SK-N-SH (cell line): ENCODE measurements at regions not wholly inside any gene's neighbourhood (a gene's known extent, or its start where the extent isn't known, plus 50 kb on each side); places are given as distances from the start of the nearest gene placed in this dataset.

ENCODE experiments used
- CTCF ChIA-PET: fragments of 300-600, 350-600 bp; formaldehyde crosslinking; extraction: SDS; loops from one replicate; lab custom pipeline; 2021; lab: Yijun Ruan, JAX
- POLR2A ChIA-PET: fragments of 350-600 bp; sonication (Branson Sonifier 250); formaldehyde crosslinking; extraction: SDS; loops from one replicate; lab custom pipeline; 2020; ENCODE audit warnings: antibody characterized with exemption, inconsistent platforms; lab: Yijun Ruan, JAX
- DNase-seq: peaks from one replicate; pipeline ENCODE4 v3.0.0; 2012
- H2AFZ ChIP-seq: fragments of 200-600 bp; sonication (generic); 2 replicates; pipeline ENCODE4 v1.8.1; 2016; ENCODE audit warnings: antibody characterized with exemption, mild to moderate bottlenecking, low read depth
- H3F3A ChIP-seq: fragments of 200-600 bp; sonication (generic); replicated peaks from 2 replicates; pipeline ENCODE3; 2016; ENCODE audit warnings: antibody characterized with exemption, mild to moderate bottlenecking; ENCODE audit not compliant: insufficient read depth
- H3K27ac ChIP-seq, 2 experiments: fragments of 200-500 bp in 1 of 2; fragments of 200-600 bp in 1 of 2; sonication (Bioruptor generic) in 1 of 2; sonication (generic), shearing (Covaris generic) in 1 of 2; 2 replicates each; pipeline versions ENCODE4 v1.5.1 to v1.6.1; 2014 to 2016; ENCODE audit warnings: low read depth in 2 of 2, inconsistent platforms in 1 of 2, low read length in 1 of 2, mild to moderate bottlenecking in 1 of 2, mixed read lengths in 1 of 2
- H3K27me3 ChIP-seq: fragments of 200-600 bp; sonication (generic), shearing (Covaris generic); 2 replicates; pipeline ENCODE4 v1.6.1; 2016; ENCODE audit warnings: mixed run types; ENCODE audit not compliant: insufficient read depth
- H3K36me3 ChIP-seq, 2 experiments: fragments of 200-500 bp in 1 of 2; fragments of 200-600 bp in 1 of 2; sonication (Bioruptor generic) in 1 of 2; sonication (generic) in 1 of 2; replicated peaks in 1 of 2; 2 replicates each; pipeline versions ENCODE3 to v1.5.1; 2014 to 2016; ENCODE audit warnings: low read length in 1 of 2, mild to moderate bottlenecking in 1 of 2; ENCODE audit not compliant: insufficient read depth in 2 of 2, control insufficient read depth in 1 of 2
- H3K4me1 ChIP-seq, 2 experiments: fragments of 200-500 bp in 1 of 2; fragments of 200-600 bp in 1 of 2; sonication (Bioruptor generic) in 1 of 2; sonication (generic), shearing (Covaris generic) in 1 of 2; 2 replicates each; pipeline versions ENCODE4 v1.5.1 to v1.6.1; 2014 to 2016; ENCODE audit warnings: low read depth in 1 of 2, low read length in 1 of 2, mixed run types in 1 of 2; ENCODE audit not compliant: insufficient read depth in 2 of 2, control insufficient read depth in 1 of 2
- H3K4me2 ChIP-seq: fragments of 200-600 bp; sonication (generic), shearing (Covaris generic); 2 replicates; pipeline ENCODE4 v1.6.1; 2017; ENCODE audit warnings: mixed run types
- H3K4me3 ChIP-seq, 2 experiments: fragments of 200-500 bp in 1 of 2; fragments of 200-600 bp in 1 of 2; sonication (Bioruptor generic) in 1 of 2; sonication (generic), shearing (Covaris generic) in 1 of 2; 2 replicates each; pipeline versions ENCODE4 v1.5.1 to v1.8.1; 2014 to 2016; ENCODE audit warnings: low read depth in 2 of 2, inconsistent platforms in 1 of 2, low read length in 1 of 2, mild to moderate bottlenecking in 1 of 2, mixed read lengths in 1 of 2, moderate library complexity in 1 of 2
- H3K79me2 ChIP-seq: fragments of 200-600 bp; sonication (generic); 2 replicates; pipeline ENCODE4 v1.8.1; 2017; ENCODE audit warnings: mild to moderate bottlenecking; ENCODE audit not compliant: insufficient read depth
- H3K9ac ChIP-seq: fragments of 200-600 bp; sonication (generic); 2 replicates; pipeline ENCODE4 v1.6.1; 2017; ENCODE audit warnings: mixed run types
- H3K9me2 ChIP-seq: fragments of 200-600 bp; sonication (generic); 2 replicates; pipeline ENCODE4 v1.6.1; 2017; ENCODE audit warnings: mixed run types
- H3K9me3 ChIP-seq: fragments of 200-600 bp; sonication (generic); 2 replicates; pipeline ENCODE4 v1.6.1; 2017; ENCODE audit warnings: mixed run types, mild to moderate bottlenecking, moderate library complexity
- H4K20me1 ChIP-seq: fragments of 200-600 bp; sonication (generic); 2 replicates; pipeline ENCODE4 v1.6.1; 2017; ENCODE audit warnings: mild to moderate bottlenecking, mixed run types; ENCODE audit not compliant: insufficient read depth
- CHD2 ChIP-seq: fragments of 150-350 bp; IDR thresholded peaks from 2 replicates; pipeline ENCODE4 v1.6.1; 2018; ENCODE audit warnings: low read length; ENCODE audit not compliant: partially characterized antibody
- ELF1 ChIP-seq: IDR thresholded peaks from 2 replicates; pipeline ENCODE4 v1.4.0; 2012
- EP300 ChIP-seq, 2 experiments: IDR thresholded peaks; 2 replicates each; pipeline versions ENCODE4 v1.4.0 to v1.6.1; 2012; ENCODE audit warnings: borderline replicate concordance in 1 of 2, low read depth in 1 of 2, low read length in 1 of 2
- GABPA ChIP-seq: IDR thresholded peaks from 2 replicates; pipeline ENCODE4 v1.4.0; 2012; ENCODE audit warnings: low read depth, mild to moderate bottlenecking
- JUND ChIP-seq: IDR thresholded peaks from 2 replicates; pipeline ENCODE4 v1.4.0; 2012
- MEF2A ChIP-seq: IDR thresholded peaks from 2 replicates; pipeline ENCODE4 v1.4.0; 2012; ENCODE audit warnings: low read depth, borderline replicate concordance
- MXI1 ChIP-seq: IDR thresholded peaks from 2 replicates; pipeline ENCODE4 v1.6.1; 2012; ENCODE audit warnings: mild to moderate bottlenecking, low read depth, low read length, improper control_type of control experiment
- NFIC ChIP-seq: IDR thresholded peaks from 2 replicates; pipeline ENCODE4 v1.4.0; 2012; ENCODE audit warnings: borderline replicate concordance
- PBX3 ChIP-seq: IDR thresholded peaks from 2 replicates; pipeline ENCODE4; 2012
- POLR2AphosphoS5 ChIP-seq: IDR thresholded peaks from 2 replicates; pipeline ENCODE4 v1.6.1; 2012; ENCODE audit warnings: low read depth, low read length
- RAD21 ChIP-seq: IDR thresholded peaks from 2 replicates; pipeline ENCODE4 v1.6.1; 2012; ENCODE audit warnings: mild to moderate bottlenecking, low read length
- REST ChIP-seq: IDR thresholded peaks from 2 replicates; pipeline ENCODE4 v1.6.1; 2012; ENCODE audit warnings: mild to moderate bottlenecking, low read depth, low read length, moderate library complexity
- RFX5 ChIP-seq: IDR thresholded peaks from 2 replicates; pipeline ENCODE4 v1.6.1; 2012; ENCODE audit warnings: mild to moderate bottlenecking, improper control_type of control experiment, low read length
- RXRA ChIP-seq: IDR thresholded peaks from 2 replicates; pipeline ENCODE4 v1.4.0; 2012; ENCODE audit warnings: low read depth, mild to moderate bottlenecking, borderline replicate concordance
- SIN3A ChIP-seq: IDR thresholded peaks from 2 replicates; pipeline ENCODE4 v1.6.1; 2012; ENCODE audit warnings: low read depth, mild to moderate bottlenecking, low read length, moderate library complexity, borderline replicate concordance
- TEAD4 ChIP-seq: IDR thresholded peaks from 2 replicates; pipeline ENCODE4 v1.4.0; 2012; ENCODE audit warnings: mild to moderate bottlenecking, borderline replicate concordance; ENCODE audit not compliant: insufficient read depth
- USF2 ChIP-seq: fragments of 150-350 bp; IDR thresholded peaks from 2 replicates; pipeline ENCODE4 v1.6.1; 2017; ENCODE audit warnings: antibody characterized with exemption, low read length, low read depth, borderline replicate concordance
- YY1 ChIP-seq: IDR thresholded peaks from 2 replicates; pipeline ENCODE4 v1.4.0; 2012; ENCODE audit warnings: low read depth, mild to moderate bottlenecking
- WGBS: methylation state at CpG from one replicate; pipeline ENCODE4 v1.1.6; 2017; ENCODE audit warnings: low lambda C conversion rate; 5-methylcytosine and 5-hydroxymethylcytosine counted together
- TF ChIP-seq, protein P1 (sequence below): IDR thresholded peaks from 2 replicates; pipeline ENCODE4 v1.4.0; 2012; ENCODE audit warnings: low read depth, borderline replicate concordance
- TF ChIP-seq, protein P2 (sequence below): fragments of 200-600 bp; sonication (generic); IDR thresholded peaks from 2 replicates; pipeline ENCODE4 v1.6.1; 2017; ENCODE audit warnings: antibody characterized with exemption, mild to moderate bottlenecking, moderate library complexity

DNA sequence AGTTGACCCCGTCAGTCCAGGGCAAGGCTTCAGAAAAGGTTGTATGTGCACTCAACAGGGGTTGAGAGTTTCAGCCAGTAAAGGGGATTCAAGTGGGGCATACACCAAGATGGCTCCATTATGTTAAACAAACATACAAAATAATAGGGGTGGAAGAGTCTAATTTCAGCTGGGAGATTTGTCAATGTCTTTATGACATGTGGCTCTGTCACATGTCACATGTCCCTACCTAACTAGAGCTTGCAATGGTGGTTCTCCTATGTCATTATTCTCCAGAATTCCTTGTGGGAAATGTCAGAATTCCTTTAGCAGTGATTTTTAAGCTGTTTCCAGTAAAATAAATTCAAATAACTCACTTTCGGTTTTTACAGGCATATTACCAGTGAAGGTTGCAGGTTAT, 392.0 kb upstream of the ADGRL4 start:
- H3K4me1 ChIP-seq: no peaks in the 10 kb centered on the region
- no peaks in the 10 kb centered on the region for H4K20me1 ChIP-seq
- no peaks in the 10 kb centered on the region for H3K27me3 ChIP-seq
- no peak for DNase-seq
- H3K9me2 ChIP-seq: no peaks in the 10 kb centered on the region
- no peaks in the 10 kb centered on the region for H3K79me2 ChIP-seq
- H3K36me3 ChIP-seq: no peaks in the 10 kb centered on the region
- H3F3A ChIP-seq: no peaks in the 10 kb centered on the region
- H3K9me3 ChIP-seq: no peaks in the 10 kb centered on the region
- H3K9ac ChIP-seq: no peak overlapping the region
- ChIA-PET POLR2A (no interaction called here), CTCF (interaction anchor here (1.0 to 1.2 kb wide), 2 partner anchors 9 to 10 kb away, joined by 3 read pairs; no protein-coding TSS in a partner anchor)
- no peak overlapping the region for H3K27ac ChIP-seq
- 0 out of 2 replicates have a peak overlapping the region, but pooled peaks have one; percentile 11 for H2AFZ ChIP-seq
- WGBS: 67% methylated on average over 2 of the region's 2 CpGs
- H3K4me2 ChIP-seq: no peak overlapping the region
- TF ChIP-seq YY1 (no peak), MXI1 (no peak), ELF1 (no peak), EP300 (IDR thresholded peaks at IDR 0.05; ENCODE audit: borderline replicate concordance in 1 of 2, low read depth in 1 of 2, low read length in 1 of 2) (no peak), RXRA (no peak), RFX5 (no peak), MEF2A (no peak), GABPA (no peak)
- TF ChIP-seq, all 33 proteins: peak for 0
- H3K4me3 ChIP-seq: no peak overlapping the region

- H3K4me3 ChIP-seq: no peak overlapping the region
- H4K20me1 ChIP-seq: no peaks in the 10 kb centered on the region
- DNase-seq: no peak
- no peaks in the 10 kb centered on the region for H3K9me2 ChIP-seq
- ChIA-PET CTCF (no interaction called here), POLR2A (no interaction called here)
- WGBS: 75% methylated on average over 2 of the region's 2 CpGs
- no peaks in the 10 kb centered on the region for H3K4me1 ChIP-seq
- H3K9me3 ChIP-seq: no peaks in the 10 kb centered on the region
- no peak overlapping the region for H3K4me2 ChIP-seq
- H3K9ac ChIP-seq: no peak overlapping the region
- no peaks in the 10 kb centered on the region for H3K27me3 ChIP-seq
- no peaks in the 10 kb centered on the region for H3K79me2 ChIP-seq
- H2AFZ ChIP-seq: no peak overlapping the region
- no peaks in the 10 kb centered on the region for H3K36me3 ChIP-seq
- H3K27ac ChIP-seq: no peak overlapping the region
- H3F3A ChIP-seq: no peaks in the 10 kb centered on the region
- no peak for TF ChIP-seq USF2
- TF ChIP-seq NFIC: no peak
- TF ChIP-seq MXI1: no peak
- no peak for TF ChIP-seq REST
- TF ChIP-seq POLR2AphosphoS5: no peak
- TF ChIP-seq, protein P1, sequence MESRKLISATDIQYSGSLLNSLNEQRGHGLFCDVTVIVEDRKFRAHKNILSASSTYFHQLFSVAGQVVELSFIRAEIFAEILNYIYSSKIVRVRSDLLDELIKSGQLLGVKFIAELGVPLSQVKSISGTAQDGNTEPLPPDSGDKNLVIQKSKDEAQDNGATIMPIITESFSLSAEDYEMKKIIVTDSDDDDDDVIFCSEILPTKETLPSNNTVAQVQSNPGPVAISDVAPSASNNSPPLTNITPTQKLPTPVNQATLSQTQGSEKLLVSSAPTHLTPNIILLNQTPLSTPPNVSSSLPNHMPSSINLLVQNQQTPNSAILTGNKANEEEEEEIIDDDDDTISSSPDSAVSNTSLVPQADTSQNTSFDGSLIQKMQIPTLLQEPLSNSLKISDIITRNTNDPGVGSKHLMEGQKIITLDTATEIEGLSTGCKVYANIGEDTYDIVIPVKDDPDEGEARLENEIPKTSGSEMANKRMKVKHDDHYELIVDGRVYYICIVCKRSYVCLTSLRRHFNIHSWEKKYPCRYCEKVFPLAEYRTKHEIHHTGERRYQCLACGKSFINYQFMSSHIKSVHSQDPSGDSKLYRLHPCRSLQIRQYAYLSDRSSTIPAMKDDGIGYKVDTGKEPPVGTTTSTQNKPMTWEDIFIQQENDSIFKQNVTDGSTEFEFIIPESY: no peak
- no peak for TF ChIP-seq CHD2
- TF ChIP-seq, protein P2, sequence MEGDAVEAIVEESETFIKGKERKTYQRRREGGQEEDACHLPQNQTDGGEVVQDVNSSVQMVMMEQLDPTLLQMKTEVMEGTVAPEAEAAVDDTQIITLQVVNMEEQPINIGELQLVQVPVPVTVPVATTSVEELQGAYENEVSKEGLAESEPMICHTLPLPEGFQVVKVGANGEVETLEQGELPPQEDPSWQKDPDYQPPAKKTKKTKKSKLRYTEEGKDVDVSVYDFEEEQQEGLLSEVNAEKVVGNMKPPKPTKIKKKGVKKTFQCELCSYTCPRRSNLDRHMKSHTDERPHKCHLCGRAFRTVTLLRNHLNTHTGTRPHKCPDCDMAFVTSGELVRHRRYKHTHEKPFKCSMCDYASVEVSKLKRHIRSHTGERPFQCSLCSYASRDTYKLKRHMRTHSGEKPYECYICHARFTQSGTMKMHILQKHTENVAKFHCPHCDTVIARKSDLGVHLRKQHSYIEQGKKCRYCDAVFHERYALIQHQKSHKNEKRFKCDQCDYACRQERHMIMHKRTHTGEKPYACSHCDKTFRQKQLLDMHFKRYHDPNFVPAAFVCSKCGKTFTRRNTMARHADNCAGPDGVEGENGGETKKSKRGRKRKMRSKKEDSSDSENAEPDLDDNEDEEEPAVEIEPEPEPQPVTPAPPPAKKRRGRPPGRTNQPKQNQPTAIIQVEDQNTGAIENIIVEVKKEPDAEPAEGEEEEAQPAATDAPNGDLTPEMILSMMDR: no peak
- TF ChIP-seq SIN3A: no peak
- TF ChIP-seq RAD21: no peak
- no peak for TF ChIP-seq JUND
- TF ChIP-seq TEAD4: no peak
- TF ChIP-seq RXRA: no peak
- no peak for TF ChIP-seq PBX3
Measured at GRCh38 chr1:79396901-79397300, 390.4 kb upstream of the ADGRL4 start.
